NCI-H2107 treated with DMSO at 0.1 percent for 48 hours (cell line): ENCODE measurements at regions not wholly inside any gene's neighbourhood (a gene's known extent, or its start where the extent isn't known, plus 50 kb on each side); places are given as distances from the start of the nearest gene placed in this dataset.

Experiments used
- DNase-seq: peaks from one replicate; lab custom pipeline; 2025; ENCODE audit not compliant: unreplicated experiment; lab: John Stamatoyannopoulos, UW

DNA sequence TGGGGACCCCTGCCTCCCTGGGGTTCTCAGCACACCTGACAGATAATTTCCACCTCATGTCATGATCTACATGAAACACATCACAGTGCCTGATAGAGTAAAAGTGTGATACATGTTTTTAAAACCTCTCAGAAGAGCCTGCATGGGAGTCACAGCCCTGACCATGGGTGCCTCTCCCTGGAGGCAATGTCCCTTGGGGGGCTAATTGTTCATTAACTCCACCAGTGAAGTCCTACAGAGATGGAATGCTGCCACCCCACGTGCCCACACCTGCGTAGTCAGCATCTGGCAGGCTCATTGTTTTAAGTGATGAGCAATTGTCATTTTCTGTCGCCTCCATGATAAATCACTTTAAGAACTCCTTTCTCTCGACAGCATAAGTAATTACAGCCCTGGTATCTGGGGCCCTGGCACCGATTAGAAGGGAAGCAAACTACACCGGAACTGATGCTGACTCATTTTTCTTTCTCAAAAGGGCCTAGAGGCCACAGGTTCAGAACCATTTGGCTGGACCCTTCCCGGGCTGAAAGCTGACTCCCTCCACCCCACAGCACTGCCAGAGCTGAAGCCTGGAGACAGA is 109.6 kb upstream of the GJB5 start:
- DNase-seq: no peak

DNA sequence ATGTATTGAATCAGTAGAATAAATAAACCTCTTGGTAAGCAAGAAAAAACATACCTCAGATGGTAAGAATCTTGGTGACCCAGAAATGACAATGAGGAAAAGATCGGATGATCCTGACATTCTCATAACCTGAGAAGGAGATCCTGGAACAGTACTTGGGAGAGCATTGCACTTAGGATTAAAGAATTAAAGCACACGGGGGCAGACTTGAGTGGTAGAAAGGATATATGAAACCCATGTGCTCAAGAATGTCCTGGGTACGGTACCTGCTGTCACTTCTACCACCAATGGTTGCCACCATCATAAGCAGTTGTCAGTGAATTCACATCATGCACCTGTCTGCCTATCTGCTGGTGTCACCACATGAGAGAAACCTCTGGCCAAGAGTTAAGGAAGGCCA is 108.9 kb upstream of the GJB5 start:
- DNase-seq: no peak

DNA sequence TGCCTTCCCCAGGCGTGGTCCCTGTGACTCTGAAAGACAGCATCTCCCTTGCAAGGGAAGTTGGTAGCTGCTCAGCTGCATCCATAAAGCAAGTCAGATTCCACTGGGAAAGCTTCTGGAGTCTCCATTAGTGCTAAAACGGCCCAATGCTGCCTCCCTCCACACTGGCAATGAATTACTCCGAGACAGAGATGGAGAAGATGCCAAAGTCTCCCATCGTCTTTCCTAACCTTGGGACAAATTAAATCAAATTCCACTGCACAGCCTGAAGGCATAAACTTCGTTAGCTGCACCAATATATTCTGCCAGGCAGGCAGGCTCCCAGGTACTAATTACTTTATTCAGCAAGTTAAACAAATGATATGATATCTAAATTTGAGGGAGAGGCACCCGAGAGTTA is 106.3 kb upstream of the GJB5 start:
- DNase-seq: no peak

DNA sequence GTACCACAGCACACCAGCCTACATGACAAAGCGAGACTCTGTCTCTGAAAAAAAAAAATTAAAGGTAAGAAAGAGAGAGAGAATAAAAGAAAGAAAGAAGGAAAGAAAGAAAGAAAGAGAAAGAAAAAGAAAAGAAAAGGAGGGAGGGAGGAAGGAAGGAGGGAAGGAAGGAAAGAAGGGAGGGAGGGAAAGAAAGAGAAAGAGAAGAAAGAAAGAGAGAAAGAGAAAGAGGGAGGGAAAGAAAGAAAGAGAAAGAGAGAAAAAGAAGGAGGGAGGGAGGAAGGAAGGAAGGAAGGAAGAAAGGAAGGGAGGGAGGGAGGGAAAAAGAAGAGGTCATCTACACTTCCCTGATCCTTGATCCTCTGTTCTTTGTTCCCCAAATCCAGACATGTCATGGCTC is 104.8 kb upstream of the GJB5 start:
- no peak for DNase-seq

DNA sequence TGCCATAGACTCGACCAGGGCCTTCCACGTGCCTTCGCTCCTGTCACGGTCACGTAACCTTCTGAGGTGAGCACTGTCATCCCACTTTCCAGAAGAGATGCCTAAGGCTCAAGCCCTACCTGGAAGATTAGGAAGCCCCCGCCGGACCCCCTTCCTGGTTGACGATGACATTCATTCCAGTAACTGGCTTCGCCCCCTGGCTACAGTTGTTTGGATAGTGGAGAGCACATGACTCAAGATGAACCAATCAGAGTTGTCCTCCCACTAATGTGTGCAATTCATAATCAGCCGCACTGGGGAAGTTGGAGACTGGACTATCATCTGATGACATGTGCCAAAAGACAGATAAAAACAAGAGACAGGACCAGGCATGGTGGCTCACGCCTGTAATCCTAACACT is 104.0 kb upstream of the GJB5 start:
- no peak for DNase-seq

DNA sequence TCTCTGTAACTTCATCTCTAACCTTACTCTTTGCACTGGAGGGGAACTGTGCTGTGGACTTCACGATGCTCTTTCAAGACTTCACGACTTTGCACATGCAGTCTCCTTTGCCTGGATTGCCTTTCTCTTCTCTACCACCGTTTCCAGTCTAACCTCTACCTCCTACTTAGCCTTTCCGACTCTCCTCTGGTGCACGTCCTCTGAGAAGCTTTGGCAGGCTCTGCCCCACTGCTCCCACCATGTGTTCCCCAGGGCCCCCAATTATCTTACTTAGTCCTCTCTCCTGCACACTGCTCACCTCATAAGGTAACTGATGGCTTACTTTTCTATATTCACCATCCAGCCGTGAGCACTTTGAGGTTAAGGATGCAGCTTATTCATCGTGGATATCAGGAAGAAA is 101.7 kb upstream of the GJB5 start:
- DNase-seq: no peak

DNA sequence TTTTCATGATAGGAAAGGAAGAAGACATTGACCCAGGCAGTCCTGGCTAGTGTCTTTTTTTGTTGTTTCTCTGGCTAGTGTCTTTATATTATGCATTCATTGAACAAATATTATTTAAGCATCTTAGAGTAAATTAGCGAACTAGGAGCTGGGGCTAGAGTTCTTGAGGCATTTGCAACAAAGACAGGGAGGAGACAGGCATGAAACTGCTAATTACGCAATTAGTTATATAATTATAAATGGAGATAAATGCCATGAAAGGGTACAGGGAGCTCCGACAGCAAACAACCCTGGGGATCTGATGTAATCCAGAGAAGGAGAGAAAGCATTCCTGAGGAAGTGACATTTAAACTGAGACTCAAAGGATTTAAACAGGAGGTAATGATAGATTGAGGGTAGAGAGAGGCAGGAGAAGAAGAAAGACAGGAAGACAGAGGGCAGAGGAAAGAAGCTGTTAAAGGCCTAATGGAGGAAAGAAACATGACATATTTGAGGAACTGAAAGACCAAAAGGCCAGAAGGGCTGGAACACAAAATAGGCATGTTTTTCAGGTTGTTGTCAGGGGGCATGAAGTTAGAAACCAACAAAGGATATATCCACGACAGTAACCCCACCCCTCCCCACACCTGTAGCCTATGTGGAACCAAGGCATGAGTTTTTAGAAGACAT is 99.5 kb upstream of the GJB5 start:
- no peak for DNase-seq

DNA sequence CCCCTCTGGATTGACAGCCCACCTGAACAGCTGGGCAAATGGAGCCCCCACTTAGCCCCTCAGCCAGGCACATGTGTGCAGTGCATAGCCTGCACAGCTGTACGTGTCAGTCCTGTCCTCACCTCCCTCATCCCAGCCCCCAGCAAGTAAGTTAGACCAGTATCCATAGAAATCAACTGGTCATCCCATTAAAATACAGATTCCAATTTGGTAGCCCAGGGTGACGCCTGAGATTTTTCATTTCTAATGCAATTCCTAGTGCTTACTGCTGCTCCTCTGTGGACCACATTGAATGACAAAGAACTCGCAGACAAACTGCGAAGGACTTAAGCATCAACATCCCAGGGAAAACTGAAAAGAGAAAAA is 99.0 kb upstream of the GJB5 start:
- no peak for DNase-seq

DNA sequence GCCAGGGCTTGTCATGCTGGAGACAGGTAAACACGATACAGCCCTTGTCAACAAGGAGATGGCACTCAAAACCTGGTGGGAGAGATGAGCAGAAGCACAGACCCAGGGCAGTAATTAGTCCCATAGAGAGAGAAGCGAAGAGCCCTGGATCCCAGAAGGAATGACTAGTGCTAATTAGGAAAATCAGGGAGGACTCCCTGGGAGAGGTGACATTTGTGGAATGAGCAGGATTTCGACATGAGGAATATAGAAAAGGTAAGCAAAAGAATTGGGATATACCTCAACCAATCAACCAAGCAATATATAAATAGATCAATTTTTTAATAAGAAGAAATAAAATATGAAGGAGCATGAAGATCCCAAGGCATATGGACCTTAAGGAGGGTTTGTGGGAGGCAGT is 98.5 kb upstream of the GJB5 start:
- no peak for DNase-seq

DNA sequence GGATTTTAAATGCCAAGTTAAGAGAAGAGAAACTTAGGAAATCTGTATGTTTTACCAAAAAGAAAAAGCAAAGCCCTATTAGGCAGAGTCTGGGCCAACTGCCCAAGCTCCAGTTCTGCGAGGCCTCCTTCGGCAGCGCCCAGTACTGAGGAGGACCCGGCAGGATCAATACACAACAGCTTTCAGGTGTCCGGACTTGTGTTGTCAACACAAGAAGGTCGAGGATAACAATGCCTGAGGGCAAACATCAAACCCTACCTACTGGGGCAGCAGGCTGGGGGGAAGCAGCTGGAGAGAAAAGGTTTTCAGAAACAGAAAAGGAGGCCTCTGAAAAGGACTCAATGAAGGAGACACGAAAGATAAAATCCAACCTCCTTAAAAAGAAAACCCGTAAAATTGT is 98.1 kb upstream of the GJB5 start:
- no peak for DNase-seq

DNA sequence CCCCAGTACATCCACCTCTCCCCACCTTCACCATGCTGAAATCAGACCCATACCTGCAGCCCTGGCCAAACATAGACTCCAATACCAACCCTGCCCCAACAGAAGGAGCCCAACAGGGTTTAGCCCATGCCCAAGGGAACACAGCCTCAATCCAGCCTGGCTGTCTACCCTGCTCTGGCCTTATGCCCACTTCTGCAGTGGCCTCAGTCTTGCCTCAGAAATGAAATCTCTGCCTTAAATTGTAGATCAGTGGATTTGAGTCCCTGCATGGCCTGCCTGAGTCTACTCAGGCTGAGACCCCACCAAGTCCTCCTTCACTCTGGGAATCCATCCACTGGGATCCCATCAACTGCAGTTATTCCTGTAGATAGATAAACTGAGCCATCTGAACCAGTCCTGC is 97.6 kb upstream of the GJB5 start:
- no peak for DNase-seq

DNA sequence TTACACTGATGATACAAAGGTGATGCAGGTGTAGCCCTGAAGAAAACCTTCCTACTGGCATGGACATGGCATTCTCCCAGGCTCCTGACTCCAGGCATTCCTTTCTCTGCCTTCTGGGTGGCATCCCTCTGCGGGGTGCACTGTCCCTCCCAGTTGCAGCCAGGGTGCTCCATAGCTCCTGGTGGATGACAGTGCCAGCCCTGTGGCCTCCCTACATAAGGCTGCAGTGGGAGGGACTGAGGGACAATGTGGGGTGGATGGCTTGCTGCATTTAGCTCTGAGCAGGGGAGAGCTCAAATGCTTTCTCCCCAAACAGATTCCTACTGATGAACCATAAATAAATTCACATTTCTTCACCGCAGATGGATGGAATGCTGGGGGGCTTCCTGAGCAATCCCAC is 97.0 kb upstream of the GJB5 start:
- DNase-seq: no peak

DNA sequence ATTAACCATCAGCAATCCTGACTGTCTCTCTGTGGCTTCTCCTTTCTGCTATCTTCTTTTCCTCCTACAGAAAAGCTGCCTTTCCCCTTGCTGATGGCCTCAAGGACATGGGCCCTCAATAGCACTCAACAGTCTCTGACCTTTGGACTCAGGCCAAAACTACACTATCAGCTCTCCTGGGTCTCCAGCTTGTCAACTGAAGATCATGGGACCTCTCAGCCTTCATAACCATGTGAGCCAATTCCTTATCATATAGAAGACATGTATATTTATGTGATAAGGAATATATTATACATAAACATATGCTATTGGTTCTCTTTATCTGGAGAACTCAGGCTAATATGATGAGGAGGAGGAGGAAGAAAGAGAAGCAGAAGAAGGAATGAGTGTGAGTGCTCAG is 91.8 kb upstream of the GJB5 start:
- DNase-seq: no peak

DNA sequence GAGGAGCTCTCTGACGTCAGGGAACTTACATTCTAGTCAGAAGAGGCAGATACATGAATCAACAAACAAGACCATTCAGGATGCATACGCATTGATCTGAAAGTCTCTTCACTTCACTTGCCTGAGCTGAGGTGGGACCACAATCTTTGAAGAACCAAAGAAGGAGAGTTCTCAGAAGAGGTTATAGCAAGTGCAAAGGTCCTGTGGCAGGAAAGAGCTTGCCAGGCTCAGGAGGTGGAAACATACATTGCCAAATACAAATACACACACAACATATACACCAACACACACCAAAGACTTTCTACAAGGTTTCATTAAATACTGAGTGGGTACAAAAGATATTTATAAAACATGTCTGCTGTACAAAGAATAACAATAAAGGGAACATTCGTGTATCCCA is 86.8 kb upstream of the GJB5 start:
- DNase-seq: no peak

DNA sequence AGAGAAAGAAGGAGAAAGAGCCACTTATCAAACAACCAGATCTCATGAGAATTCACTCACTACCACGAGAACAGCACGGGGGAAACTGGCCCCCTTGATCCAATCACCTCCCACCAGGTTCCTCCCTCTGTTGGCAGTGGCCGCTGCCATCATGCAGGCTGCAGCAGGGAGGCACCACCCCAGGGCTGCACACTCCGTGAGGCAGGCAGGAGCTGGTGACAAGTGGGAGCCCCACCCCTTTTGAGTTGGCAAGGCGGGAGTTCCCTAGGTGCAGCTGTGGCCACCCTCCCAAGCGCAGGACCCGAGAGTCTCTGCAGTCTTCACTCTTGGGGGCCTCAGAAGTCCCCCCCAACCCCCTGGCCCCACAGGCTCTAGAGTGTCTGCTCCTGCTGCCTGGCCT is 83.9 kb upstream of the GJB5 start:
- no peak for DNase-seq

DNA sequence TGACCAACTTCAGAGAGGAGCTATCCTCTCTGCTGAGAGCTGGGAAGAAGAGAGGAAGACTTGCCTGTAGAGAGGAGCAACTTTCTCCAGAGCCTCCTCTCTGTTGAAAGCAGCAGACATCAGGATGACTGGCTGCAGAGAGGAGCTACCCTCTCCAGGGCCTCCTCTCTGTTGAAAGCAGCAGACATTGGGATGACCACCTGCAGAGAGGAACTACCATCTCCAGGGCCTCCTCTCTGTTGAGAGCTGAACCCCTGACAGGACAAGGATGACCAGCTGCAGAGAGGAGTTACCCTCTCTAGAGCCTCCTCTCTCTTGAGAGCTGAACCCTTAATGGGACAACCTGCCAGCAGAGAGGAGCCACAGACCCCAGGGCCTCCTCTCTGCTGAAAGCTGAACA is 83.0 kb upstream of the GJB5 start:
- DNase-seq: no peak

DNA sequence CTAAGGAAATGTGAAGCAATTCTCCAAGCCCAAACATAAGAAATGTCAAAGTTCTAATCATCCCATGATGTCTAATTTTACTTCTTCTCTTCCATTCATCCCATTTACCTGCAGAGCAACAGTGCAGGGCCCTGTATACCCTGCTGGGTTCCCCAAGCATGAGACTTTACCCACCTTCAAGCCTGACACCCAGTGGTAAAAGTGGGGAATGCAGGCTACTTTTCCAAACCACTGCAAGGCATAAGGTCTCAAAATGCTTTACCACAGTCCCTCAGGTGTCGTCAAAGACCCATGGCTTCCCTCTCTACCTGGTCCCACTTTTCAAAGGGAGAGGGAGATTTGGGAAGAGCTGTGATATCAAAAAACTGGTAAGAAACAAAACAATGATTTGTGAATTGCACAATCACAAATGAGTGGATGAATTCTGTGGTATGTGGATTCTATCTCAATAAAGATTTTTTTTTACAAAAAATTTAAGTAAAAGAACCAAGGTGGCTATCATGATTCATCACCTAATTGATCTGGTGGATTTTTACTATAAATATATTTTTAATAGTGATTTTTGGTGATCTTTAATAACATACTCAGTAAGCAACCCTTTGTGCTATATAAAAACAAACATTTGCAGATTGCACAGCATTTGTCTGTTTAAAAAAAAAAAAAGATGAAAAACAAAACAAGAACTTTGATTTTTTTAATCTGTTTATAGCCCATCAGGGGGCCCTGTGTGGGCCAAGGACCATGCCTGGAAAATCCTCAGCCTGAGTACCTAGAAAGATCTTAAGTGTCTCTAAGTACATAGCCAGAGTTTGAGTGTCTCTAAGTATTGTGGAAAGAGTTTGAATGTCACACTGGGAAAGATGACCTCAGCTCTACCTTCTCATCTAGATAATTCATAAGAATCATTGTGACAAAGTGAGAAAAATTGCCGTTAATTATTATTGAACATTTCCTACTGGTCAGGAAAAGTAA is 73.1 kb upstream of the GJB5 start:
- DNase-seq: peak; percentile 4

DNA sequence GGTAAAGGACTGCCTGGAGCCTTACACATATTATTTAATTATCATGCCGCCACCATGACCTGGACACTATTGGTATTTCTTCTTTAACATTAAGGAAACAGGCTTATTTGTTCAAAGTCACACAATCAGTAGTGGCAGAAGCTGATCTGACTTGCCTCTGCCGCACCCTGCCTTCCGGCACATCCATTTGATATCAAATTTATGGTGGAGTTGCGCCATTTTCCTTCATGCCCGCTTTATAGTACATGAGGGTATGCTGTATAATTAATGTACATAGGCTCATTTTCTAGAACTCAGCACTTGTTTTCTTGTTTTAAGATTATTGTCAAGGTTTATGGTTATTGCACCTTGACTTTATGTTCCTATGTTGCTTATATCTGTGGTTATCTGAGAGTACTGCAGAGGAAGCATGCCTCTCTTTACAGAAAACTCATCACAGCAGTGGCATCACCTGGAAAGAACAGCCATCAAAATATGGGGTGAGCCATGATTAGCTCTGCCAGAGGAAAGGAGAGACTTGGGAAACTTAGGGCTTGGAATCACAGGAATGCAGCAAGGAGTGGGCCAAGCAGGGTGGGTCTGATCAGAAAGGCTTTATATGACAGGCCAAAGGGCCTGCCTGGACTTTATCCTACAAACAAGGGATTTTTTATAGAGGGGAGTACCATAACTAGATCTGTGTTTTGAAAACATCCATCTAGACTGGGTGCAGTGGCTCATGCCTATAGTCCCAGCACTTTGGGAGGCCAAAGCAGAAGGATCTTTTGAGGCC is 72.2 kb upstream of the GJB5 start:
- DNase-seq: no peak

DNA sequence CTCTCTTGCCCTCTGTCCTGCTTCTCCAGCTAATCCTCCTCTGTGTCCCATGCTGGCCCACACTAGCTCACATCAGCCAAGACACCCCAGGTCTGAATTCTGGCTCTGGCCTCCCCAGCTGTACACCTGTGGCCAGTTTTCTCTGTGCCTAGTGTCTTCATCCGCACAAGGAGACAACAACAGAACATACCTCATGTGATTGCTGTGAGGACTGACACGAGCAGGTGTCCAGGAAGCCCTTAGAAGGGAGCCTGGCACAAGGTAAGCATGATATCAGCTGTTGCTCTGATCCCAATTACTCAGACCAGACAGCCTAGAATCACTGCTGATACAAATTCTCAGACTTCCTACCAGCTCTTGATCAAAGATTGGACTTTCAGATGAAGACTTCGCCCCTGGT is 71.2 kb upstream of the GJB5 start:
- no peak for DNase-seq

DNA sequence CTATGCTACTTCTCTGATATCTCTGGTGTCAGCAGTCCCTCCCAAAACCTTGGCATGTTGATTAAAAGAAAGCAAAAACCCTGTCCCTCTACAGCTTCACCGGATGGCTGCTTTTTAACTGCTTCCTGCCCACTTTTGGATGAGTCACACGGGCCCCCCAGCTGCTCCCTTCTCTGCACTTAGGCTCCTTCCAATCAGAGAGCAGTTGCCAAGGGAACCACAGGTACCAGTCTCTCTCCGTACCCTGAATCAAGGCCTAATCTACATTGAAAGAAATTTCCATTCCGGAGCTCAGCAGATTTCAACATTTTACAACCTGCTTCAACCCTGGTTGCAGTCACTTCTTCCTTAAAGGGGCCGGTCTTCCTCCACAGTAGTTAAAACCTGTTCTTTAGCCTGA is 70.6 kb upstream of the GJB5 start:
- no peak for DNase-seq

DNA sequence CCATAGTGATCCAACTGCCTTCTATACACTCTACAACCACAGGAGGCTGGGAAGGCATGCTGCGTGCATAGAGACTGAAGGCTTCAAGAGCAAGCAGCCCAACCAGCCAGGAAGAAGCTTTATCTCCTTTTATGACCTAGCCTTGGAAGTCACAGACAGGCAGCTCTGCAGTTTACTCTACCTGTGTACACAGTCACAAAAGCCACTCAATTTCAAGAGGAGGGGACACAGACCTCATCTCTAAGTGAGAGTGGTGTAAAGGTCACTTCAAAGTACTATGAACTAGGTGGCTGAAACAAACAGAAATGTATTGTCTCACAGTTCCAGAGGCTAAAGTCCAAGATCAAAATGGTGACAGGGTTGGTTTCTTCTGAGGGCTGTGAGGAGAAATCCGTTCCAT is 69.6 kb upstream of the GJB5 start:
- DNase-seq: no peak

DNA sequence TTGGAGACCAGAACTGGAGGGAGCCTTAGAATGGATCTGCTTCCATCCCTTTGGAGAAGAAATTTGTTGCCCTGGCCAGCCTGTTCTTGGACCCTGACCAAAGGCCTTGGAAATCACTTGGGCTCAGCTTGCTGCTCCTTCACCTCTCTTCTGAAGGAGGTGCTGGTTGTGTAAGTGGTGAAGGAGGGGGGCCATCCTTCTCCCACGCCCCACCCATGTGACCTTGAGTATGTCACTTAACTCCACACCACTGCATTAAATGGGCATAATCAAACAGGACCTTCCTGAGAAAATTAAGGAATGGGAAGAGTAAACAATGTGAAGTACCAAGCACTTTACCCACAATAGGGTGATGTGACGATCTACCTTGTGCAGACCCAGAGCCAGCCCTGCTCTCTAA is 68.3 kb upstream of the GJB5 start:
- DNase-seq: no peak
